HepG2 (cell line): ENCODE measurements at regions not wholly inside any gene's neighbourhood (a gene's known extent, or its start where the extent isn't known, plus 50 kb on each side); places are given as distances from the start of the nearest gene placed in this dataset.

ENCODE experiments used
- BHLHE40 ChIP-seq: IDR thresholded peaks from 2 replicates; pipeline ENCODE4 v1.6.1; 2011; ENCODE audit warnings: low read length, improper control_type of control experiment
- FOXM1 ChIP-seq: sonication (generic); formaldehyde crosslinking; IDR thresholded peaks from 2 replicates; pipeline ENCODE4 v1.5.0; 2020; ENCODE audit warnings: missing genetic modification reagents
- MIER3 ChIP-seq: IDR thresholded peaks from 2 replicates; pipeline ENCODE4 v1.6.1; 2016; ENCODE audit warnings: missing compliant biosample characterization, borderline replicate concordance

GRCh38 chr19:30679789-30680188 lies 307.6 kb downstream of the ZNF536 start:
- no peak for TF ChIP-seq BHLHE40
- TF ChIP-seq FOXM1 (CRISPR knock-in tag): no peak
- TF ChIP-seq MIER3: no peak
